ENCODE measurements at regions not wholly inside any gene's neighbourhood (a gene's known extent, or its start where the extent isn't known, plus 50 kb on each side); places are given as distances from the start of the nearest gene placed in this dataset.

DNA sequence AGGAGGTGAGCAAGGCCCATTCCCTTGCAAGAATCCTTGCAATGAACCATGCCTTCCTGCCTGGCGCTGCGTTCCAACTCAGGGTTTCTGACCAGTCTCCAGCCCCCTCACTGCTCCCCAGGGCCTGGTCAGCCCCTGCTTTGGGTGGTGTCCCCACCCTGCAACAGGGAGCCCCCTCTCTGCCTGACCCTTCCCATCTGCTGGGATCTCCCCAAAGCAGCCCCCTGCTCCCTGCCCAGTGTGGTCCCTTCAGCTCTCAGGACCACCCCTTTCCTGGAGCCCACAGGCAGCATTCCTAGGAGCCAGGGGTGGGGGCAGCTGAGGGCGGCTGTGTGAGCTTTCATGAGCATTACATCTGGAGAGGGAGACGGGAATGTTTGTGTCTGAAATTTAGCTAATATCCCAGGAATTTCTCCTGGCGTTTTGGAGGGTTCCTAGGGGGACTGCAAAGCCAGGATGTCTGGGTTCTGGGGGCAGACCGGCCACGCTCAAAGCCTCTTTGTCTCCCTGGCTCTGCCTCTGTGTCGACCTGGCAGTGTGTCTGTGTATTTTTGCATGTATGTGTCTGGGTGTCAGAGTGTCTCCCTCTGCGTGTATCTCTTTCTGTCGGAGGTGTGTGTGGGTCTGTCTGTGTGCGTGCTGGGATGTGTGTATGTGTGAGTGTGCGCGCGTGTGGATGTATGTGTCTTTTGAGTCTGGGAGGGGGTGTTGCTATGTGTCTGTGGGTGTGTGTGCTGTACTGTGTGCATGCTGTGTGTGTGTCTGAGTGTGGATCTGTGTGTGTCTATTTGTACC, 300.5 kb upstream of the ZMIZ1 start:
- DNase-seq: no peak

DNA sequence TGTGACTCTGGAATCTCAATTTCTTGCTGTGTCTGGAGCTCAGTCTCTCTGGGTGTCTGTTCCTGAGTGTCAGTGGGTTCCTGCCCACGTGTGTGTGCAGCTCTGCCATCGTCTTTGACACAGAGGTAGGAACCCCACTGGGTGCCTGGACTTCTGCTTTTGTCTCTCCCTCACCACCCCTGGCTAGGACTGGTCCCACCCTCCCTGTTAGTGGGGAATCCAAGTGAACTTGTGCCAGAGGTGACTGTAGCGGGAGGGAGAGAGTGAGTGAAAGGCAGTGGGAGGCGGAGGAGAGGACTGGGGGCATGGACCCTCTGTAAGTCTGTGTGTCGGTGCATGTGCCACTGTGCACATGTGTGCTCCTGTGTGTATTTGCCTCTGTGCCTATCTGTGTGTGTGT, 299.9 kb upstream of the ZMIZ1 start:
- no peak for DNase-seq

DNA sequence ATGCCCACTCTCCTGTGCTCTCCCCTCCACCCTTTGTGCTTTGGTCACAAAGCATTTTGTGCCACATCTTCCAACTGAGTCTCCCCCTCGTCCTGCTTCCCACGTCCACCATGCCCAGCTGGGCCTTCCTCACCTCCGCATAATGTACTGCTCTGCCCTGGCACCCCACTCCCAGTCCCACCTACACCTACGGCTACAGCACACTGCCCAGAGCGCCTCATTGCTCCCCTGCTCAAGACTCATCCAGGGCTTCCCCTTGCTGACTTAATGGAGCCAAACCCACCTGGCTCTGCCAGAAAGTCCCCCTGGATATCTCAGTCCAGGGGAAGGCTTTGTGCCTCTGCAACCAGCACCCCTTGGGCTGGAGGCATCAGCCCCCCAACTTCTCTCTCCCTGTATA, 299.2 kb upstream of the ZMIZ1 start:
- no peak for DNase-seq

GRCh38 chr10:78770167-78771090, 298.3 kb upstream of the ZMIZ1 start:
- no peak for DNase-seq

DNA sequence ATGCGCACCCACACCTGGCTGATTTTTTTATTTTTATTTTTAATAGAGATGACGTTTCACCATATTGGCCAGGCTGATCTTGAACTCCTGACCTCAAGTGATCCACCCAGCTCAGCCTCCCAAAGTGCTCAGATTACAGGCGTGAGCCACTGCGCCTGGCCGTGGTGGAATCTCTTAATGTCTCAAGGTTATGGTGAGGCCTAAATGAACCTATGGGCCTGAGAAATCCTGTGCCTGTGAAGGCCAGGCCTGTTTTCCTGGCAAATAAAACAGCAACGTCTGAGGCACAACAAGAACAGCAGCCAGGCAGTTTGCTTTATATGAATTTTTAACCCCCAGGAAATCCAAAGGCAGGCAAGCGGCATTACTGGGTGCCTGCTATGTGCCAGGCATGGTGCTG, 297.5 kb upstream of the ZMIZ1 start:
- no peak for DNase-seq

- no peak for DNase-seq
These were observed 296.8 kb upstream of the ZMIZ1 start for GRCh38 chr10:78771808-78772455.

GRCh38 chr10:78772486-78772885, 296.3 kb upstream of the ZMIZ1 start:
- no peak for DNase-seq

- DNase-seq: no peak
These were observed 295.7 kb upstream of the ZMIZ1 start for GRCh38 chr10:78772986-78773530.

DNA sequence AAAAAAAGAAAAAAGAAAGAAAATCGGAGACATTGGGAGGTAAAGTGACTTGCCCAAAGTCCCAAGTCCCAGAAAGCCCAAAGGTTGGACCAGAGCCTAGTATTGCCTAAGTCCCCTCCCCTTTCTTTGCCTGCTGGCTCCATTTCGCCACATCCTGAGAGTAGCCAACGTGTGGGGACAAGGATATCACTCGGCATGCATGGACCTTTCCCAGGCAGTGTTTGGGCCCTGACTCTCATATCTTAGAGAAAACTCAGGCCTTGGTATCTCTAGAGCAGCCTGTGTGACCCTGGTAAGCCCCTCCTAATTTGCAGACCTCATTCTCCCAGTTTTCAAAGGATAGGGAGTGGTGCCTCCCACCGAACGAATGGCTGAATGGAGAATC, 294.2 kb upstream of the ZMIZ1 start:
- DNase-seq: no peak

DNA sequence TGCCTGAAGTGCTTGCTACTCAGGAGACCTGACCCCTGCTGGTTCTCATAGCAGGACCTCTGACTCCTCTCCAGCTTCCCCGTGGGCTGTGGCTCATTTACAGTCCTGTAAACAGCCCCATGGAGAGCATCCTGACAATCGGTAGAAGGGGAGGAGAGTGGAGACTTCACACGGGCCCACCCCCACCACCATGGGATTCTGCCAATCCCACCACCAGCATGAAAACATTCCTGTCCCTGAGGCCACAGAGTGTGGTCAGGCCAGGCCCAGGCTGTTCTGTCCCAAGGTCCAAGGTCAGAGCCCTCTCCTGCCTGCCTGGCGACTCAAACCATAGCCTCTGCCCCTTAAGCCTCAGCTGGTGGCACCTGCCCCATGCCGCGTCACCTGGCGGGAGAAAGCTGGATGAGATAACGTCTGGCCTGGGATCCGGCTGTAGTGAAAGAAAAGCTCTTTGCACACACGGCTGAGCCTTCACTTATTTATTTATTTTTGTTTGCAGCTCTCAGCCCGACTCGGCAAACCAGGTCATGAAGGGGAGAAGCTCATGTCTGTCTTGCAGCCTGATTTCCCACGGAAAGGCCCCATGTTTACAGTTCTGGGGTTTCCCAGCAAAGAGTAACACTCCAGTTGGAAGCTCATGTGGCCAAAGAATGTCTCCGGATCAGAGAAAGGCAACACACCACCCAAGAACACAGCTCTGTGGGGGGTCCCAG, 293.6 kb upstream of the ZMIZ1 start:
- no peak for DNase-seq

- no peak for DNase-seq
These were observed 292.9 kb upstream of the ZMIZ1 start for GRCh38 chr10:78775891-78776290.

DNA sequence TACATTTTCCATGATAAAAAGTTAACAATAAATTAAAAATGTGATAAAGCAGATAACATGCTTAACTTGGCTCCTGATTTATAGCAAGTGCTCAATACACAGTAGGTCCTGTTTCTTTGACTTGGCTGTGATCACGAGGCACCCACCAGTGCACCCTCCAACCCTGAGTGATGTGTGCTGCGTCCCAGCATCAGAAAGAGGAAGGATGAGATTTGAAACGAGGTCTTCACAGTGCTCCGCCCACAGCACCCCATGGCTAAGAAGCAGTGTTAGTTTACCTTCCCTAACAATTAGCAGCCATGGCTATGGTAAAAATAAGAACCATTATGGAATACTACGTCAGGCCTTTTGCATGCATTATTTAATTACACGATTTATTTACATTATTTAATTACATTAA, 292.0 kb upstream of the ZMIZ1 start:
- DNase-seq: no peak

- DNase-seq: no peak
These were observed 291.3 kb upstream of the ZMIZ1 start for GRCh38 chr10:78777466-78777865.

- DNase-seq: no peak
These were observed 290.9 kb upstream of the ZMIZ1 start for GRCh38 chr10:78777867-78778266.

DNA sequence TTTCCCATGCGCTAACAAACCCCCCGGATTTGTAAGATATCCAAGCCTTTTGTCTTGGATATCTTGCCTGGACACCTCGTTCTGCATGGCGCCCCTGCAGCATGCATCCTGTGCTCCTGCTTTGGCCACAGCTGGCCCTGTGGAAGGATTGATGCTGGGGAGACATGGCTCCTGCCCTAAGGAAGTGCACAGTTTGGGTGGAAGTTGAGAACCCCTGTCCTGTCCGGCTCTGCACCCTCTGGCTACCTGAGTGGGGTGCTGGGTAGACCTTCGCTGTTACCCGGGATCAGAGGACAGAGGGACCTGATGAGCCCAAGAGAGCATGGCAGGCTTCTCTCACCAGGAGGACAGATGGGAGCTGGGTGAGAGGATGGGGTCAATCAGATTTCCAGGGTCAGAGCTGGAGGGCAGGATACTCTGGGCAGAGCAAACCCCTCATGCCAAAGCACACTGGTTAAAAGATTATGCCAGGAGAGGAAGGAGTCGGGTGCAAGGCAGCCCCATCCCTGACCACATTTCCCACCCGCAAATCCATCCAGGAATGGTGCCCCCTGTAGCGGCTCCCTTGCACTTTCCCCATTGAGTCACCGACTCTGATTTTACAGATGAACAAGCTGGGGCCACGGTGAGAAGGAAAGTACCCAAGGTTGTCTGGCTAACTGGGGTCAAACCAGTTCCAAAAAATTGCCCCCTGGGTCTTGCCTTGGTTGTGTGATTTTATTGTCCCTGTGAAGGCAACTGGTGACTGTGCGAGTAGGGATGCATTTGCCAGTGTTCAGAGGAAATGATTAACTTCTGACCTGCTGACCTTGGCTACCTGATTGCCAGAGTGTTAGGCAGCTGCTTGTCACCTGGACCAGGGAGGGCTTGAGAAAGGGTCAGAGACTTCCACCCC, 290.1 kb upstream of the ZMIZ1 start:
- no peak for DNase-seq

DNA sequence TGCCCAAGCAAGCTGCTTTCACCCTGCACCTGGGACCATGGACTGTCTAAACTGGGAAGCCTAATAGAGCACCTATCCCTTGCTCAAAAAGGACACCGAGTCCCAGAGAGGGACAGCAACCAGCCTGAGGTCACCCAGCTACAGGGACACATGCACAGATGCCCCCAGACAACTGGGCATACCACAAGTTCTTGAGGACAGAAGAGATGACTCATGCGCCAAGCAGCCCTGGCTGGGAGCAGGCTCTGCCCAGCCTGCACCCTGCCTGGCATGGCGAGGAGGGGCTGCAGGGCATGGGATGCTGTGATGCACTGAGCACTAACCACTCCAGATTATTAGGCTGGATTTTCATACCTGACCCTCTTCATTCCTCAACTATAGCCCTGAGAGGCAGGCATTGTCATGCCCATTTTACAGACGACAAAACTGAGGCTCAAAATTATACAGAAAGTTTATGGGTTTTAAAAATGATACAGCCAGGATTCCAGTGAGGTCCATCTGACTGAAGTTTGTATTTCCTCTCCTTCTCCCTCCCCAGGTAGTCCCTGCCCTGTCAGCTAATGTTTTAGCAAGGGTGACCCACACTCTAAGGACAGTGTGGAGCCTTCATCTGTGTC, 289.3 kb upstream of the ZMIZ1 start:
- no peak for DNase-seq

GRCh38 chr10:78780551-78780961, 288.2 kb upstream of the ZMIZ1 start:
- no peak for DNase-seq

- no peak for DNase-seq
These were observed 287.4 kb upstream of the ZMIZ1 start for GRCh38 chr10:78781251-78781913.

DNA sequence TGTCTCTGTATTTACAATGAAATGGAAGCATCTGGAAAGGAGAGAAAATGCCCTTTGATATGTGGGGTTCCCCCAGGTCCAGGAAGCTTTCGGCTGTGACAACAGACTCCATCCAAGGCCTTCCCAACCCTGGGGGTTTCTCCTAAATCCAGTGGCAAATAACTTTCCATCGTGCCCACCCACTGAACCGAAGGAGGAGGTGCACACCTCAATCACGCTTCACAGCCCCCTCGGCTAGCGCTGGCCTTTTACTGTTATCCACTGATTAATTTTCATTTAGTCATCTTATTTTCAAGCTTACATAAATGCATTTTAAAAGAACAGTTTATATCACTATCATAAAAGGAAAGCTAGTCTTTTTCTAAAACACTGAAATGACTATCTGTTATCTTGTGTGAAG, 286.8 kb upstream of the ZMIZ1 start:
- no peak for DNase-seq

- no peak for DNase-seq
These were observed 286.3 kb upstream of the ZMIZ1 start for GRCh38 chr10:78782441-78782840.

- DNase-seq: no peak
These were observed 285.0 kb upstream of the ZMIZ1 start for GRCh38 chr10:78783753-78784152.

All from stimulated activated naive CD4-positive, alpha-beta T cell treated with Interleukin-2 at 50 U/mL for 16 hours (primary cell).